ENCODE measurements at regions not wholly inside any gene's neighbourhood (a gene's known extent, or its start where the extent isn't known, plus 50 kb on each side); places are given as distances from the start of the nearest gene placed in this dataset.
A peak's percentile ranks its signal among the peaks of the same experiment; 100 is the strongest.

GRCh38 chr15:91692596-91692995 is 160.9 kb upstream of the SLCO3A1 start:
- no peak overlapping the region for H3K27ac Mint-ChIP-seq
- H3K4me1 Mint-ChIP-seq (ENCODE audit: low read depth) = no peaks in the 10 kb centered on the region
- DNase-seq = no peak
- peaks cover 15% of the 10 kb centered on the region for H3K9me3 Mint-ChIP-seq
- peaks cover 3% of the 10 kb centered on the region; the same call in 1 of the 2 replicates for H3K27me3 Mint-ChIP-seq (ENCODE audit: insufficient read depth)
- H3K4me3 Mint-ChIP-seq = no peak overlapping the region
- no peaks in the 10 kb centered on the region for H3K36me3 Mint-ChIP-seq (ENCODE audit: low read depth)
- TF ChIP-seq CTCF (IDR thresholded peaks at IDR 0.05) = no peak

- TF ChIP-seq CTCF (IDR thresholded peaks at IDR 0.05) = no peak
- H3K27ac Mint-ChIP-seq = peak overlapping the region; percentile 35
Measured at GRCh38 chr15:91694131-91694830, 159.2 kb upstream of the SLCO3A1 start.

GRCh38 chr15:91694831-91695210 is 158.7 kb upstream of the SLCO3A1 start:
- no peaks in the 10 kb centered on the region; the same call in 1 of the 2 replicates for H3K27me3 Mint-ChIP-seq (ENCODE audit: insufficient read depth)
- peaks cover 12% of the 10 kb centered on the region for H3K9me3 Mint-ChIP-seq
- no peaks in the 10 kb centered on the region for H3K36me3 Mint-ChIP-seq (ENCODE audit: low read depth)
- no peaks in the 10 kb centered on the region for H3K4me1 Mint-ChIP-seq (ENCODE audit: low read depth)
- DNase-seq = no peak
- TF ChIP-seq CTCF (IDR thresholded peaks at IDR 0.05) = no peak
- peak overlapping the region; percentile 57 for H3K4me3 Mint-ChIP-seq
- peak overlapping the region; percentile 35 for H3K27ac Mint-ChIP-seq

More at GRCh38 chr15:91694131-91694830, 159.2 kb upstream of the SLCO3A1 start:
- Mint-ChIP-seq H3K4me1 (ENCODE audit: low read depth) (no peaks in the 10 kb centered on the region), H3K27me3 (ENCODE audit: insufficient read depth) (peaks cover 3% of the 10 kb centered on the region; the same call in 1 of the 2 replicates), H3K36me3 (ENCODE audit: low read depth) (no peaks in the 10 kb centered on the region), H3K9me3 (peaks cover 12% of the 10 kb centered on the region), H3K4me3 (peak overlapping the region; percentile 57)
- DNase-seq = no peak

GRCh38 chr15:91695799-91696198 is 157.7 kb upstream of the SLCO3A1 start:
- H3K27me3 Mint-ChIP-seq (ENCODE audit: insufficient read depth) = no peaks in the 10 kb centered on the region; the same call in 1 of the 2 replicates
- H3K36me3 Mint-ChIP-seq (ENCODE audit: low read depth) = no peaks in the 10 kb centered on the region
- no peak for DNase-seq
- no peak overlapping the region for H3K4me3 Mint-ChIP-seq
- H3K4me1 Mint-ChIP-seq (ENCODE audit: low read depth) = no peaks in the 10 kb centered on the region
- no peak for TF ChIP-seq CTCF (IDR thresholded peaks at IDR 0.05)
- peaks cover 12% of the 10 kb centered on the region for H3K9me3 Mint-ChIP-seq
- no peak overlapping the region for H3K27ac Mint-ChIP-seq

- Mint-ChIP-seq H3K4me3 (no peak overlapping the region), H3K36me3 (ENCODE audit: low read depth) (no peaks in the 10 kb centered on the region), H3K27me3 (ENCODE audit: insufficient read depth) (no peaks in the 10 kb centered on the region; the same call in 1 of the 2 replicates), H3K4me1 (ENCODE audit: low read depth) (no peaks in the 10 kb centered on the region), H3K9me3 (peaks cover 22% of the 10 kb centered on the region), H3K27ac (no peak overlapping the region)
- no peak for DNase-seq
- no peak for TF ChIP-seq CTCF (IDR thresholded peaks at IDR 0.05)
Measured at GRCh38 chr15:91696981-91697380, 156.5 kb upstream of the SLCO3A1 start.

Data from HFFc6 (cell line).